Posterior vena cava (tissue), 2 donors: ENCODE measurements at regions not wholly inside any gene's neighbourhood (a gene's known extent, or its start where the extent isn't known, plus 50 kb on each side); places are given as distances from the start of the nearest gene placed in this dataset.
"Not testable (repeated sequence)": the region's sequence is repeated elsewhere in the genome, so short reads cannot be mapped to it uniquely, and the experiment has no call there.

Source experiments
- DNase-seq: peaks from one replicate; pipeline ENCODE4 v3.0.0-alpha.2; 2020; ENCODE audit warnings: low spot score
- intact Hi-C, 2 donors: fragments of 100-400 bp; cut with DNase I; formaldehyde crosslinking; loops; one replicate each; pipeline versions ENCODE4 v1.14.1 to v1.14.2; 2022 to 2023
- donor health status: DM: yes; HTN: yes; CAD: no.
- donor health status: DM: yes; HTN: yes; CAD: no.

DNA sequence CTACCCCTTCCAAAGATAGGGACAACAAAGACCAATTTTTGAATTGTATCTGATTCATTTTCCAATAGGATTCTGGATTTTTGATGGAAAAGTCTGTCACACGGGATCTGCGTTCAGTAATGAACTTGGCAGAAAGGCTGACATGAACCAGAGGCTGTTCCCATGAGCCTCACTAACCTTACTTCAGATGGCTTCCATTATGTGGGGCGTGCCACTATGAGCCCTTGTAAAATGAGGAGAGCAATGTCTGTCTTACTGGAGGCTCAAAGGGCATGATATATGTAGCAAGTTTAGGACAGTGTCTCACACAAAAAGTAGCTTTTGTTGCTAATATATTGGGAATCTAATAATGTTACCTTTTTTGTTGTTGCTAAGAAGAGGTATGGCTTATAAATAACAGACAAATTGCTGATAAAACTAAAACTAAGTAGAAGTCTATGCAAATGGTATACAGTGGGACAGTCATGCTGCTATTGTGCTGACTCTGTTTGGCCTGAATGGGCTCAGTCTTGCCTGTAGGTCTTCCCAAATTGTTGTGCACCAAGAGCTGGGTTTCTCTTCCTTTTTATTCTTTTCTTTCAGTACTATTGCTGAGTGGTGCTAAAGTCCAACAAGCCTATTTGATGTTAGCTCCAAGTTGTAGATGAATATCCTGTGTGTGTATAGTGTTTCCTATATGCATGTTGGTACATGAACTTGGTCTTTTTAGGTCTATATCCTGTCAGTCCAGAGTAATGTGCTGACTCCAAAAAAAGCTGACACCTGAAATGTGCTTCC is 132.1 kb downstream of the SPRY1 start:
- intact Hi-C loops, result no loop called here
- no peak for DNase-seq

DNA sequence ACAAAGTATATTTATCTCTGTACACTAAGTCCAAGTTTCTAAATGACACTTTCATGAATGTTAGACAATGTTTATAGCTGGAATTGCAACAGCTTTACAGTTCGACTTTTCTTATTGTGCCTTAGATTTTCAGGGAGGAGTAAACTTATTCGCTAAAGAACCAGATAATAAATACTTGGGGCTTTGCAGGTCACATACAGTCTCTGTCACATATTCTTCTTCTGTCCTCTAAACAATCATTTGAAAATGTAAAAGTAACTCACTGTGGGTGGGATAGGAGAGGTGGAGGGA is 132.6 kb downstream of the SPRY1 start:
- DNase-seq, result no peak
- intact Hi-C loops, result no loop called here

DNA sequence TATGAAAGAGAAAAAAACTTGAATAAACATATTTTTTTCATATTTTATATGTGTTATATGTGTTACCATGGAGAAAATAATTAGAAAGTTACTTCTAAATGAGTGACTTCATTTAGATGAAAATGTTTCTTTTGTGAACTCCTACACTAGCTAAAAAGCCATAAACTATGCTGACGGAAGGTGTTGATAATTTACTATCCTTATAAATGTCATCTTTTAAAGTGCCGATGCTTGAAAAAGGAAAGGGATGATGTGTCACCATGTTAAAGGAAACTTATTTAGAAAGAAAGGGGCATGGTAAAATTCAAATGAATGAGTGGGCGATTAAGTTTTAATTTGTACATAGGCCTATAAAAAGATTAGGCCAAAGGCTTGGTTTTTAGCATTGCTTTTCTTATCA is 133.8 kb downstream of the SPRY1 start:
- intact Hi-C loops, result no loop called here
- no peak for DNase-seq

DNA sequence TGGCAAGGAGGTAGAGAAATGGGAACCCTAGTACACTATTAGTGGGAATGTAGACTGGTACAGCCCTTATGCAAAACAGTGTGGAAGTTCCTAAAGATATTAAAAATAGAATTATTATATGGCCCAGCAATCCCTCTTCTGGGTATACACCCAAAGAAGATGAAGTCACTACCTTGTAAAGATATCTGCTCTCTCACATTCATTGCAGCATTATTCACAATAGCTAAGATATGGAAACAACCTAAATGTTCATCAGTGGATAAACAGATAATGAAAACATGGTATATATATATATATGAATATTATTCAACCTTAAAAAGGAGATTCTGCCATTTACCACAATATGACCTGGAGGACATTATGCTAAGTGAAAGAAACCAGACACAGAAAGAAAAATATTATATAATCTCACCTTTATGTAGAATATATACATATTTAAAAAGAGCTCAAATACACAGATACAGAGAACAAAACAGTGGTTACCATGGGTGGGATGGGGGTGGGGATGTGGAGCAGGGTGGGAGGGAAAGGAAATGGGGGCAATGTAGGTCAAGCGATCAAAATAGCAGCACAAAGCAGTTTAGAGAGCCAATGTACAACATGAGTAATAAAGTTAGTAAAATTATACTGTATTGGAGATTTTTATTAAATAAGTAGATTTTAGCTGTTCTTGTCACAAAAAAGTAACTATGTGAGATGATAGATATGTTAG is 138.6 kb downstream of the SPRY1 start:
- no peak for DNase-seq
- intact Hi-C loops, result no loop called here

- intact Hi-C loops, result no loop called here
- no peak for DNase-seq
Measured at GRCh38 chr4:123536225-123536624, 139.6 kb downstream of the SPRY1 start.

DNA sequence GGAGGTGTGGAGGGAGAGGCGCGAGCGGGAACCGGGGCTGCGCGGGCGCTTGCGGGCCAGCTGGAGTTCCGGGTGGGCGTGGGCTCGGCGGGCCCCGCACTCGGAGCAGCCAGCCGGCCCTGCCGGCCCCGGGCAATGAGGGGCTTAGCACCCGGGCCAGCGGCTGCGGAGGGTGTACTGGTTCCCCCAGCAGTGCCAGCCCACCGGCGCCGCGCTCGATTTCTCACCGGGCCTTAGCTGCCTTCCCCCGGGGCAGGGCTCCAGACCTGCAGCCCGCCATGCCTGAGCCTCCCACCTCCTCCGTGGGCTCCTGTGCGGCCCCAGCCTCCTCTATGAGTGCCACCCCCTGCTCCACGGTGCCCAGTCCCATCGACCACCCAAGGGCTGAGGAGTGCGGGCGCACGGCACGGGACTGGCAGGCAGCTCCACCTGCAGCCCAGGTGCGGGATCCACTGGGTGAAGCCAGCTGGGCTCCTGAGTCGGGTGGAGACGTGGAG is 141.4 kb downstream of the SPRY1 start:
- DNase-seq, intact Hi-C loops: not testable (repeated sequence)

DNA sequence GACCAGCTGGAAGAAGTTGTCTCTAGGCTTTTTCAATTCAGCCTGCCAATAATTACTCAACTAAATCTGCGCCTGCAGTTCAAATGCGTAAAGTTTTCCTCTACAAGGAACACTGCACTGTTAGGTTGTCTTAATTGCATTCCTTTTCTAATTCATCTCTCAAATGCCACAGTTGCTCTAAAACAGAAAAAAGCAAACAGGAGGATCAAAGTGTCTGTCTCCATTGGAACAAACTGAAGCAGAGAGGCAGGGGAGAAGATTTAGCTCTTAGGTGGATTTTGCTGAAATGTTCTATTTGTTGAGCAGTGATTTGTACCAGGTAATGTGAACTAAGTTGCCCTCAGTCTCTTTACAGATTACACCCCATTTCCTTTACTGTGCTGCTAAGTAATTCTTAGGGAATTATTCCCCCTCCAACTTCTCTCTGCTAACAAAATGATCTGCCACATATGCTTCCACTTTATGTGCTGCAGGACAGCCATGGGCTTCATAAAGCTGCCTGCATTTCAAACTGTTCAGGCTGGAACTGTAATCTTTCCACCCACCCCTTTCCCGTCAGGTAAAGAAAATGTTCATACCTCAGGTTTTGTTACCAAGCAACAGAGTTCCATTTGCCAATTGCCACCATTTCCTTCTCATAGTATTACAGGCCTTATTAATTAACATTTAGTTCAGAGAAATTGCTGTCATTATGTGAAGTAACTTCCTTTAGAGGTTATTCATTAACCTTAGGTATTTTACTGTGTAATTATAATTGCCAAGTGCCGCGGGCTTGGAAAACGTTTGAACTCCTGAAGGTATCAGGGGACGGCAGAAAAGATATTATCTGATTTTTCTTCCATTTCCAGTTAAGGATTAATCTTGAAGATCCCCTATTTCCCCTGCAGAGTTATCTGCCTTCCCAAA is 149.3 kb downstream of the SPRY1 start:
- intact Hi-C loops, result no loop called here
- no peak for DNase-seq

- no peak for DNase-seq
Measured at GRCh38 chr4:123546573-123547060, 150.0 kb downstream of the SPRY1 start.

DNA sequence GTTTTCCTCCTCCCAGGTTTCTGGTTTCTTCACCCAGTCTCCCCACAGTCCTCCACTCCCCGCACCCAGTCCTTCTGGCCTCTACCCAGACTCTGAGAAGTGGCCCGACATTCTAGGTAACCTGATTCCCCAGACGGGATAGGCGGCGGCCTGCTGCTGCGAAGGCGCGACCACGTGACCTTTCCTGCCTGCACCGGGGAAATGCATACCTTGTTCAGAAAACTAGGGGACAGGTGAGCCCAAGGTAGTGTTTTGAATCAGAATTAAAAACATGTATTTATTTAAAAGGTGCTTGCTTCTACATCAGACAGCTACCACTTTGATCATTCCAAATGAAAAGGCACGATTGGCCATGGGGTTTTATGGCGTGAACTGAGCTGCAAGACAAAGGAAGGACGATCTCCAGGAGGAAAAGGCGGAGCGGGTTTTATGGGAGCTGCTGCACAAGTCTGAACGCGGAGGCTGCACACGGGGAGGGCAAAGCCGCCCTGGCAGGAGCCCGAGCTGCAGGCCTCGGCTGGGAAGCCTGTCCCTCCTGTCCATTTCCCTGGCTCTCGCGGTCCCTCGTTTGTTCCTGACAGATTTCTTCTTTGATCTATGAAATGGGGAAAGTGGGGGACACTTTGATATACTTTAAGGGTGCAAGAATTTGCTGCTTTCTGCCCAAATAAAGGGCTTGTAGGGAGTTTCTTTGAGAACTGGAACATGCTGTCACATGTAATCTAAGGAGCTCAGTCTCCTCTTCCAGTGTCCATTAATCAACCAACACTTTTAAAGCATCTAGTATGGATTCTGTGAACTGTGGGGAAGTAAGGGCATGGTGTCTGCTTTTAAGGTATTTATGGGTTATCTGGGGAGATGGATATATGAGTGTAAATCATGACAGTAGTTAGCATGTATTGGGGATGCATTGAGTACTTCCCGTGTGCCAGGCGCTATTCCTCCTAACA is 150.9 kb downstream of the SPRY1 start:
- DNase-seq, result no peak
- intact Hi-C loops, result no loop called here

More at GRCh38 chr4:123546573-123547060, 150.0 kb downstream of the SPRY1 start:
- intact Hi-C loops, result no loop called here

DNA sequence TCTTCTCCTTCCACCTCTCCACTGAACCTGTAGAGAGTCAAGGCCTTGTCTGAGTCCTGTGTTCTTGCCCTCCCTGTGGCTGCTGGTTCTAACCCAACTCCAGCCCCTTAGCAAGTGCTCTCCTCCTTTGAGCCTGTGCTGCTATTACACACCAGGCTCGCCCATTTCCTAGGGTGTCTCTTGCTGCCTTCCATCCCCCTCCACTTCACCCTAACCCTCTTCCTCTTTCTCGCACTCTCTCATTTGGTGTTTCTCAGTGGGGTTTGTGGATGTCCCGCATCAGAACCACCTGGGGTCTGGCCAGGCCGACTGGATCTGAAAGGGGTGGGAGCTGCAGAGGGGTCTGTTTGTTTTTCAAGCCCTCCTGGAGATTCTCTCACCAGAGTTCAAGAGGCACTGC is 156.7 kb downstream of the SPRY1 start:
- no peak for DNase-seq
- intact Hi-C loops, result no loop called here

DNA sequence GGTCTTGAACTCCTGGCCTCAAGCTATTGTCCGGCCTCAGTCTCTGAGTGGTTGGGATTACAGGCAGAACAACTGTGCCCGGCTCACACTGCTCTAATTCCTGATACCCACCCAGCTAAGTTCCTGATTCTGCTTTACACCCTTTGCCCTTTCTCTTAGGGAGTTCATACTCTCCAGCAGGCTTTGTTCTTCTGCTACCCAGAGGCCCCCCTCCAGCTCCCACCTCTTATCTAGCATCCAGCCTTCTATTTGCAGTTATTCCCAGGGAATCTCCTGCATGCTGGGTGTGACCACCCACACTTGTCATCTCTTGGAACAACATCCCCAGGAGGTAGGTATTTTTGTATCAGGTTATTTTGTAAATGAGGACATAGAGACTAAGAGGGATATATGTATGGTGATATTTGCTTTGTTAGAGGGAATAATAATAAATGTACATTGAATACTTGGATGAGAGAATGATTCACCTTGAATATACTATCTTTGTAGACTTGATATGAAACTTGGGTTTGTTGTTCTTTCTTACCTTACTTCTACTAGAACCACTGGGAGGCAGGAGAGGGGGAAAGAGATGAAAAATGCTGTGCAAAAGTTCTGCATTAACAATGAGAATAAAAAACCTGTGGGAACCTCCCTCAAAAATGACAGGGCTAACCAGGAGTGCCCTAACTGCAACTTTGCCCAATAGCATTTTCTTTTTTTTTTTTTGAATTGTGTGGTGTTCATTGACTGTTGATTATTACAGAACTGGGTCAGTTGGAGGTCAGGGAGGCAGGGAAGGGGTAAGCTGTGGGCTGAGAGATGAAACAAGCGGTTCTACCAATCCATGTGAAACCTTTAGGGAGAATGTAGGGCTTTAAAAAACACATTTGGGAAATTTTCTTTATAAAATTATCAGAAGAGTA is 157.4 kb downstream of the SPRY1 start:
- no peak for DNase-seq
- intact Hi-C loops, result no loop called here

- DNase-seq, result no peak
- intact Hi-C loops, result no loop called here
Measured at GRCh38 chr4:123554801-123555232, 158.2 kb downstream of the SPRY1 start.

GRCh38 chr4:123555233-123555806 is 158.7 kb downstream of the SPRY1 start:
- intact Hi-C loops, result no loop called here
- DNase-seq, result peak; percentile 94

DNA sequence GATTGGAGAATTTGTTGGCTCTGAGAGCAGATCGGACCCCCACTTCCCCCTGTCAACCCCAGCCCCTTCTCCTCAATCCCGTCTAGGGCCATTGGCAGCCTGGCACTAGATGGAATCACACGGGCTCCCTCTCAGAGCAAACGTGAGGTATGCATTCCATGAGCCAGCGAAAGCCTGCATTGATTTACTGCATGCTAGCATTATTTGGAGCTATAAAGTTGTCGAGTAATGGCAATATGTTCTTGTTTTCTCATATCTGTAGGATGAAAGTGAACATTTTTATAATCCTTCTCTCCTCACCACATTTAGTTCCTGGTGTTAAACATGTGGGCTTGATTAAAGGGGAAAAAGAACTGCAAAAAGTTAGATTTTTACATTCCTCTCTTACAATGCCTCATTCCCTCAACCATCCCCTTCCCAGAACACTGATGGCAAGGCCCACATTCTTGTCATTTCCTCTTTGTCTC is 159.2 kb downstream of the SPRY1 start:
- intact Hi-C loops, result no loop called here
- no peak for DNase-seq

DNA sequence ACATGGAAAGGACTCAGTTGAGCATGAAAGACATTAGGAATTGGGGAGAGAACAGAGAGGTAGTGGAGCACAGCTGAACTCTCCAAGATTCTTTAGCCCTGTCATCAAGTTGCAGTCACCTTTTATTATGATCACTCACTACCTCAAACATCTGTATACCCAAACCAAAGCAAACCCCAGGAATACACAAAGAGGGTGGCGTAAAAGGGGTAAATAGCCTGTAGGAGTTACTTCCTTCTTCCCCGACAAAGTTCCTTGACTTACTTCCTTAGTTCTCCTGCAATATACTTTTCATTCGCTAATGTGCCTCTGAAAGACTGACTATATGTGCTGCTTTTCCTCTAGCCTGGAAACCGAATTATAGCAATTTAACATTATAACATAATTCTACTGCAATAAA is 159.9 kb downstream of the SPRY1 start:
- DNase-seq, result no peak

DNA sequence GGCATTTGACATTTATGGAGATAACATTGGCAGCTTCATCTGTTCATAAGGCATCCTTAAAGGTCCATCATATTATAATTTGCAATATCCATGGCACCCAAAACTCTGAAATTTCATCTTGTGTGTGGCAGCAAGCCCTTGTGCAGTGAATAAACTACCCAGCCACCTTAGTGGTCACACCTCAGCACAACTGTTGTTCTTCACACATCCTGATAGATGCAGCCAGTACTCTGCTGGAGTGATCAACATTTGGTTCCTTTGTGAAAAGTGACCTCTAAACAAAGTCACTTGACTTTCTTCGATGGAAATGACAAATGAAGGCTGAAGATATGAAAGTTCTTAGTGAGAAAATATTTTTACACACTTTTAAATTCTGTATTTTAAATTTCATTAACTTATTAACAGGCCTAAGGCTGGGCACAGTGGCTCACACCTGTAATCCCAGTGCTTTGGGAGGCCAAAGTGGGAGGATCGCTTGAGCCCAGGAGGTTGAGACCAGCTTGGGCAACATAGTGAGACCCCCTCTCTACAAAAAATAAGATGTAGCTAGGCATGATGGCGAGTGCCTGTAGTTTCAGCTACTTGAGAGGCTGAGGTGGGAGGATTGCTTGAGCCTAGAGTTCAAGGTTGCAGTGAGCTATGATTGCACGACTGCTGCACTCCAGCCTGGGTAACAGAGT is 161.4 kb downstream of the SPRY1 start:
- no peak for DNase-seq
- intact Hi-C loops, result no loop called here

More for the DNA sequence above, 159.9 kb downstream of the SPRY1 start:
- intact Hi-C loops, result no loop called here

DNA sequence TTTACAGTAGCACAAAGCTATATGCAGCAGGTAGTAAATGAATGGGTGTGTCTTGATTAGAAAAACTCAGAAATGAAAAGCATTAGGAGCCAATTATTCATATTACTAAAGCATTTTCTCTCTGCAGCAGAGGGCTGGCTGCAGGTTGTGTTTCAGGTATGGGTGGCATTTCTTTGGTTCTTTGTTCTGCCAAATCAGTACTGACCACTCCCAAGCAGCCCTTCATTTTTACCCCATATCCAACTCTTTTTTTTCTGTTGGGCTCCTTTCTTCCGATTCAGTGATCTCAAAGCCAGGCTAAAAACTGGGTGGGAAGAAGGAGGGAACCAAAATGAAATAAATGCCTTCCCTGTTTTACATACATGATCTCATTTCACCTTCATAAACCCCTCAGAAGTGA is 162.3 kb downstream of the SPRY1 start:
- intact Hi-C loops, result no loop called here

More for the DNA sequence above, 162.3 kb downstream of the SPRY1 start:
- no peak for DNase-seq
